Left lung (tissue), 4 donors: ENCODE measurements at regions not wholly inside any gene's neighbourhood (a gene's known extent, or its start where the extent isn't known, plus 50 kb on each side); places are given as distances from the start of the nearest gene placed in this dataset.

Source experiments
- ATAC-seq: fragments of 200-7000 bp; cut with Tn5 transposase; one replicate; pipeline ENCODE4 v1.9.1; 2020; ENCODE audit warnings: moderate library complexity
- DNase-seq, 4 donors: peaks; one replicate each; pipeline ENCODE4 v3.0.0-alpha.2; 2013 to 2020
- H3K27ac ChIP-seq, 2 donors: fragments of 200-600 bp; sonication (generic) in 1 of 2; one replicate each; pipeline versions ENCODE4 v1.5.0 to v1.8.0; 2020 to 2021
- H3K27me3 ChIP-seq, 2 donors: fragments of 200-600 bp; sonication (generic) in 1 of 2; one replicate each; pipeline versions ENCODE4 v1.5.0 to v1.8.0; 2020 to 2021
- H3K36me3 ChIP-seq, 2 donors: fragments of 200-600 bp; sonication (generic) in 1 of 2; one replicate each; pipeline versions ENCODE4 v1.5.0 to v1.8.0; 2020 to 2021
- H3K4me1 ChIP-seq, 2 donors: fragments of 200-600 bp; one replicate each; pipeline ENCODE4 v1.8.0; 2021
- H3K4me3 ChIP-seq, 2 donors: fragments of 200-600 bp; sonication (generic) in 1 of 2; one replicate each; pipeline versions ENCODE4 v1.5.0 to v1.8.0; 2020 to 2021; ENCODE audit warnings: mild to moderate bottlenecking in 1 of 2
- H3K9me3 ChIP-seq, 2 donors: fragments of 200-600 bp; sonication (generic) in 1 of 2; one replicate each; pipeline versions ENCODE4 v1.5.0 to v1.8.0; 2020 to 2021
- intact Hi-C, 2 donors: fragments of 100-400 bp; cut with DNase I; formaldehyde crosslinking; loops; one replicate each; pipeline versions ENCODE4 v1.11.2 to v1.14.2; 2022
- TF ChIP-seq, protein P1 (sequence below), 2 donors: fragments of 200-600 bp; sonication (generic) in 1 of 2; IDR thresholded peaks; one replicate each; pipeline versions ENCODE4 v1.5.0 to v1.8.0; 2021; ENCODE audit warnings: antibody characterized with exemption in 2 of 2
- donor health status: DM: no; HTN: yes; CAD: no.
- donor health status: DM: no; HTN: no; CAD: no.

DNA sequence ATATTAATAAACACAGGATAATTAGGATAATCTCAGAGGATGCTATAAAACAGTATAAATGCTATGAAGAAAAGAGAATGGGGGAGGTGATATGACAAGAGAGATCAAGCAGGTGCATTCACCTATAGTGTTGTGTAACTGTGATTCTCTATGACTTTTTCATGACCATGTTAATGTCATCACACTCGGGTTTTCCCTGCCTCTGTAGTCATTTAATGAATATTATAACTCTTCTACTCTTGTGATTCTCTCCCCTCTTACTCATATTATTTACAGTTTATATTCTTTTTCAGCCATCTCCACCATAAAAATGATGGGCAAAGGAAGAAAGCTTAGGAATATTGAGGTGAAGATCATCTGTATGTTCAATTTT, 106.9 kb upstream of the SGK1 start:
- Histone ChIP-seq H3K9me3 (no peaks in the 10 kb centered on the region), H3K4me1 (peaks cover 0 to 18% of the 10 kb centered on the region in 2 donors), H3K4me3 (no peak overlapping the region), H3K27me3 (no peaks in the 10 kb centered on the region), H3K27ac (no peak overlapping the region), H3K36me3 (no peaks in the 10 kb centered on the region)
- TF ChIP-seq, protein P1, sequence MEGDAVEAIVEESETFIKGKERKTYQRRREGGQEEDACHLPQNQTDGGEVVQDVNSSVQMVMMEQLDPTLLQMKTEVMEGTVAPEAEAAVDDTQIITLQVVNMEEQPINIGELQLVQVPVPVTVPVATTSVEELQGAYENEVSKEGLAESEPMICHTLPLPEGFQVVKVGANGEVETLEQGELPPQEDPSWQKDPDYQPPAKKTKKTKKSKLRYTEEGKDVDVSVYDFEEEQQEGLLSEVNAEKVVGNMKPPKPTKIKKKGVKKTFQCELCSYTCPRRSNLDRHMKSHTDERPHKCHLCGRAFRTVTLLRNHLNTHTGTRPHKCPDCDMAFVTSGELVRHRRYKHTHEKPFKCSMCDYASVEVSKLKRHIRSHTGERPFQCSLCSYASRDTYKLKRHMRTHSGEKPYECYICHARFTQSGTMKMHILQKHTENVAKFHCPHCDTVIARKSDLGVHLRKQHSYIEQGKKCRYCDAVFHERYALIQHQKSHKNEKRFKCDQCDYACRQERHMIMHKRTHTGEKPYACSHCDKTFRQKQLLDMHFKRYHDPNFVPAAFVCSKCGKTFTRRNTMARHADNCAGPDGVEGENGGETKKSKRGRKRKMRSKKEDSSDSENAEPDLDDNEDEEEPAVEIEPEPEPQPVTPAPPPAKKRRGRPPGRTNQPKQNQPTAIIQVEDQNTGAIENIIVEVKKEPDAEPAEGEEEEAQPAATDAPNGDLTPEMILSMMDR (IDR thresholded peaks at IDR 0.05), result no peak
- intact Hi-C loops, result no loop called here
- no peak for DNase-seq
- no peak for ATAC-seq

DNA sequence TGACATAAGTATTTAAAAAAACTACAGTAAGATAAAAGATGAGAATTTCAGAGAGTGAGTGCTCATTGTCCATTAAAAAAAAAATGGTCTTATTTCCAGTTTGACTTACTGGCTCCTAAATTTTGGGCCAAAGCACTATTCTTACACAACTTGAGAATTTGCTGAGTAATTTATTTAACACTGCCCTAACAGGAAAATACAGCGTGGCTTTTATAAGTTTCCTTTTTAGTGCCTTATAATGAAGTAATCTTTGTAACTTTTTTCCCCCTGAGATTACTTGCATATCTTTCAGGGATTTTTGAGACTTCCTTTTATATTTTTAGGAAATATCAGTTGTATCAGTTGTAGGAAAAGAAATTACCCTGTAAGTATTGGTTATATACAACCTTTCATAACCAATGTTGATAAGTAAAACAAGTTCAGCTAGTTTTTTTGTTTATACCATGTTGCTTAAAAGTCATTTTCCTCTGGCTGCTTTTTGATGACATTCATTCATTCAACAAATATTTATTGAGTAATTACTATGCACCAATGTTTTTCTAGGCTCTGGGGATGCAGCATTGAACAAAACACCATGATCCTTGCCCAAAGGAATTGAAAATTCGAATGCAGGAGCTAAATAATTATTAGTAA, 106.4 kb upstream of the SGK1 start:
- Histone ChIP-seq H3K4me1 (peaks cover 0 to 18% of the 10 kb centered on the region in 2 donors), H3K27me3 (no peaks in the 10 kb centered on the region), H3K36me3 (no peaks in the 10 kb centered on the region), H3K4me3 (no peak overlapping the region), H3K9me3 (no peaks in the 10 kb centered on the region), H3K27ac (no peak overlapping the region)
- intact Hi-C loops, result no loop called here
- TF ChIP-seq, protein P1 (IDR thresholded peaks at IDR 0.05), result no peak
- ATAC-seq, result no peak
- DNase-seq, result no peak

DNA sequence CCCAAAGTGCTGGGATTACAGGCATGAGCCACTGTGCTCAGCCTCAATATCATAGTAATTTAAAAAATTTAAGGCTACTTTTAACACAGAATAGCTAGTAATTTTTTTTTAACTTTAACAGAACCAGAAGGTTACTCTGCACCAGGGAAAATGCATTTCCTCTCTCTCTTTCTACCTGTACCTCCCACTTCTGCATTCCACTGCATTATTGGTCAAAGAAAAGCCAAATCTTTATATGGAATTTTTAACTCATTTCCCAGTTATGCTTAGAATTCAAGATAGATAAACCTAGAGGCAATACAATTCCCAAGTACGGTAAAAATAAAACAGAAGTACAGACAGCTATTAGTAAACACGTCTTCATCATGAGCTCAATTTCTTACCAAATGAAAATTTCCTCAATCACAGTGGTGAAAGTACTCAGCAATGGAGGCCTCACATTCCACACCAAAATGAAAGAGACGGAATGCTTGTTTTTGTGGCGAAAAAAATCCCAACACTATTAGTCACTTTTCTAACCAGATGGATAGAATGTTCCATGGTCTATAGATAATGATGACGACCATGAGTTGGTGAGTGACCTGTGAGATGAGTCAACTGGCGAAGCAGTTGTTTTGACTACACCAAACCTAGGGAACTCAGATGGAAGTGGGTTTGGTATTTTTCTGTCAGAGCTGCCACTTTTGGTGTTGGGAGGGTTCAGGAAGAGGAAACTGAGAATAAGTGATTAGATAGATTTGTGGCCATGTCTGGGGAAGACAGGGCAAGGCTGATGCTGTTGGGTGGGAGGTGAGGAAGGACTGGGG, 104.7 kb upstream of the SGK1 start:
- Histone ChIP-seq H3K27me3 (no peaks in the 10 kb centered on the region), H3K4me1 (peaks cover 0 to 18% of the 10 kb centered on the region in 2 donors), H3K4me3 (no peak overlapping the region), H3K9me3 (no peaks in the 10 kb centered on the region), H3K36me3 (no peaks in the 10 kb centered on the region), H3K27ac (peak overlapping the region in 1 of 2 donors; percentile 61)
- DNase-seq (no peak), ATAC-seq (peak; percentile 71)
- intact Hi-C loops, result no loop called here
- TF ChIP-seq, protein P1 (IDR thresholded peaks at IDR 0.05), result no peak

DNA sequence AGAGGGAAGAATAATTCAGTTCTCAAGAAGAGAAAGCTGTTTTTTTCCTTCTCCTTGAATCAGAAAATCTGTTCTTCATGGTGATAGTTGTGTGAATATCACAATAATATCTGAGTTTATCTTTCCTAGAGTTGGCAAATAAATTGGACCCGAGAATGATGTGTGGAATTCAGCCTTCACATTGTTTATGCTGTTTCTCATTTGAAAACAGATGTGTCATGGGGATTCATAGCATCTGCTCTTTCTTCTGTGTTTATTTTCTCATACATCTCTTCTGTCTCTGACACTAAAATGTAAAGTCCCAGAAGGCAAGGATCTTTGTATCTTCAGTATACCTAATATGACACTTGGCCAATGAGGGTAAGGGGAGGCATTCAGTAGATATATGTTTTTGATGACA, 103.6 kb upstream of the SGK1 start:
- Histone ChIP-seq H3K27ac (peak overlapping the region in 1 of 2 donors; percentile 5), H3K4me3 (no peak overlapping the region), H3K9me3 (no peaks in the 10 kb centered on the region), H3K4me1 (peaks cover 0 to 19% of the 10 kb centered on the region in 2 donors), H3K27me3 (no peaks in the 10 kb centered on the region), H3K36me3 (no peaks in the 10 kb centered on the region)
- DNase-seq, result no peak
- intact Hi-C loops, result no loop called here
- no peak for ATAC-seq
- TF ChIP-seq, protein P1 (IDR thresholded peaks at IDR 0.05), result no peak

DNA sequence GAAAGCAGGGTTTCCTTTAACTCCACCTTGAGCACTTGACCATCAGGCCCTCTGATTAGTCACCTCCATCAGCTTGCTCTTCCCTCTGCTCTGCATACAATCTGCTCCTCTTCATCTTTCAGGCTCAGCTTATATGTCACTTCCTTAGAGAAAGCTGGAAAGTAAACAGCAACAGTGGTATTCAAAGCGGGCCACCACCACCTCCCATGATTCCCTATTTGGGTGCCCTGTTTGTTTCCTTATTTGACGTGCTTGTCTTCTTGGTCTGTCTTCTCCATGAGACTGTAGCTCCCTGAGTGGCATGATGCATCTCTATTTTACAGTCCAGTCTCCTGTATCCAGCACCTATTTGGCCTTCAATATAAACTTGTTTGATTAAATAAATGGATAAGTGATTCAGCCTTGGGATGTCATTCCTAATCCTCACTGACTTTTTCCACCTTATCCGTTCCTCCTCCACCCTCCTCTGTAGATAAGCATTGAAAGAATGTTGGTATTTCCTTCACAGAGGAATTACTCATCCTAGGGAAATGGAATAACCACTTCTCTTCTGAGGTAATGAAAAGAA, 102.8 kb upstream of the SGK1 start:
- DNase-seq, result no peak
- intact Hi-C loops, result no loop called here
- peak; percentile 41 for ATAC-seq
- Histone ChIP-seq H3K4me1 (peaks cover 0 to 25% of the 10 kb centered on the region in 2 donors), H3K9me3 (no peaks in the 10 kb centered on the region), H3K36me3 (no peaks in the 10 kb centered on the region), H3K27ac (peak overlapping the region in 1 of 2 donors; percentile 18), H3K27me3 (no peaks in the 10 kb centered on the region), H3K4me3 (no peak overlapping the region)
- TF ChIP-seq, protein P1 (IDR thresholded peaks at IDR 0.05), result no peak
